Dermis microvascular lymphatic vessel endothelial cell (primary cell): ENCODE measurements at regions not wholly inside any gene's neighbourhood (a gene's known extent, or its start where the extent isn't known, plus 50 kb on each side); places are given as distances from the start of the nearest gene placed in this dataset.

Experiments
- DNase-seq, 2 donors: peaks; one replicate each; pipeline versions ENCODE4 v3.0.0 to v3.0.0-alpha.2; 2010; ENCODE audit warnings: low read depth in 2 of 2

DNA sequence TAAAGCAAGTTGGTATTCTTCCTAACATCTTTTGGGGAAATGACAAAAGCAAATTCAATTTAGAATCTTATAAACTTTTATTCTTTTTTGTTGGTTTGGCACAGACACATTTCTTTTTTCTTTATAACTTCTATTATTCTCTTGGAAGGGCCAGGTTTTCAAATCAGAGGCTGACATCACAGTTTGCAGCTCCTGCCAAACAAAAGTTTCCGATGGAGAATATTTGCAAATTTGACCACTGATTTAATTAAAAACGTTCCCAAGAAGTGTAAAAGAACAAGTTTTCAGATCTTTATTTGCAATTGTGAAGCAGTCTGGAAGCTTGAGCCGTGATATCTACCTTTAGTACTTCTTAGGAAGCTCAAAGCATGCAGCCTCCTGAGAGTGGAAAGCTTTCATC lies 53.8 kb upstream of the CD83 start:
- no peak for DNase-seq

- DNase-seq = no peak
Observed at GRCh38 chr6:14065350-14065749, 52.2 kb upstream of the CD83 start.

DNA sequence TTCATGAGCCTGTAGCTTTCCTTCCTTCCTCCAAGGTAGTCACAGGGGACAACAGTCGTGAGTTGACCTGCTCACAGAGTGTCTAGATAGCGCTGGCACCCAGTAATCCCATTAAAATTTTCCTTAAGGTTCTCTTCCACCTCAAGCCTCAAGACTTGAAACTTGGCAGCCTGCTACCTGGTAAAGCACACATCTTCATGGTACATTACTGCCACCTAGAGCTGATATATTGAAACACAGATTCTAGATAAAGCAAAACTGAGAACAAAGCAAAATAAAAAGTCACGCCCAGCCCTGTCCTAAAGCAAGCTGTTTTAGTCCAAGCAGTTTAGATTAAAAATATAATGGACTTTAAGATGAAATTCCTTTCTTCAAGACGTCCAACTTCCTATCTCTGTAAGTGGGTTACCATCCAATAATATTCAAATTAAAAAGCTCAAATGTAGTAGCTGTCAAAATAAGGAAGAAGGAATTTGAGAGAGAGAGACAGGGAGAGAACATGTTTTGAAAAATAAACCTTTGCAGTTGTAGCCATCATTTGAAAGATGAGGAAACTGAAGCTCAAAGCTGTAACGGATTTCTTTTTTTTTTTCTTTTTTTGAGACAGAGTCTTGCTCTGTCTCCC lies 50.7 kb upstream of the CD83 start:
- peak; percentile 36 to 71 for DNase-seq

DNA sequence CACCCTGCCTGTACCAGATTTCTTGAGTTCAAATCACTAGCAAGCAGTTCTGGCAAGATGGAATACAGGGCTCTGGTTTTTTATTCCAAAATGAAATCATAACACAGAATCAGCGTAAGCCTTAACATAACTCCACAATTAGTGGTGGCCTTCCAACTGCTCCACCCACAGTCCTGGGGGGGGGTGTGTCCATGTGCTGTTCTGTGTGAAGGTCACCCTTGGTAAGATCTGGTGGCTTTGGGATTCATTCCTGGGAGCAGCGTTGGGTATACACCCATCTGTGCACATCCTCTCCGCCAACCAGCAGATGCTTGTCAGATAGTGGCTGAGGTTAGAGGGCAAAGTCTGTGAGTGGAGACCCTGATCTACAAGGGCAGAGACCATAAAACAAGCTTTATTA lies 49.9 kb upstream of the CD83 start:
- DNase-seq = no peak
